ENCODE measurements at regions not wholly inside any gene's neighbourhood (a gene's known extent, or its start where the extent isn't known, plus 50 kb on each side); places are given as distances from the start of the nearest gene placed in this dataset.

- intact Hi-C loops (cut with DNase I) = no loop called here
- DNase-seq = no peak
Measured at GRCh38 chr4:24003926-24004325, 114.1 kb upstream of the PPARGC1A start.

GRCh38 chr4:24003496-24003895 lies 113.6 kb upstream of the PPARGC1A start:
- DNase-seq = no peak
- intact Hi-C loops (cut with DNase I) = no loop called here

- intact Hi-C loops (cut with DNase I) = no loop called here
- DNase-seq = no peak
Measured at GRCh38 chr4:24002330-24002966, 112.6 kb upstream of the PPARGC1A start.

GRCh38 chr4:24001486-24002329 lies 111.9 kb upstream of the PPARGC1A start:
- no peak for DNase-seq
- intact Hi-C loops (cut with DNase I) = no loop called here

- intact Hi-C loops (cut with DNase I) = no loop called here
- DNase-seq = no peak
Measured at GRCh38 chr4:24000470-24000831, 110.6 kb upstream of the PPARGC1A start.

GRCh38 chr4:23999714-24000469 lies 110.0 kb upstream of the PPARGC1A start:
- peak in 25 of 42 donors; percentile 5 to 72 (median 24) for DNase-seq
- intact Hi-C loops (cut with DNase I) = no loop called here

GRCh38 chr4:23993373-23993772 lies 103.5 kb upstream of the PPARGC1A start:
- DNase-seq = no peak
- intact Hi-C loops (cut with DNase I) = no loop called here

GRCh38 chr4:23991444-23991843 lies 101.6 kb upstream of the PPARGC1A start:
- no peak for DNase-seq
- intact Hi-C loops (cut with DNase I) = no loop called here

- intact Hi-C loops (cut with DNase I) = no loop called here
- no peak for DNase-seq
Measured at GRCh38 chr4:23986270-23986669, 96.4 kb upstream of the PPARGC1A start.

- intact Hi-C loops (cut with DNase I) = no loop called here
- no peak for DNase-seq
Measured at GRCh38 chr4:23981328-23981727, 91.5 kb upstream of the PPARGC1A start.

- no peak for DNase-seq
- intact Hi-C loops (cut with DNase I) = no loop called here
Measured at GRCh38 chr4:23979534-23979933, 89.7 kb upstream of the PPARGC1A start.

- DNase-seq = no peak
- intact Hi-C loops (cut with DNase I) = no loop called here
Measured at GRCh38 chr4:23978002-23978401, 88.2 kb upstream of the PPARGC1A start.

- no peak for DNase-seq
Measured at GRCh38 chr4:23976423-23976822, 86.6 kb upstream of the PPARGC1A start.

GRCh38 chr4:23973308-23973855 lies 83.5 kb upstream of the PPARGC1A start:
- DNase-seq = no peak
- intact Hi-C loops (cut with DNase I) = no loop called here

More at GRCh38 chr4:23976423-23976822, 86.6 kb upstream of the PPARGC1A start:
- intact Hi-C loops (cut with DNase I) = no loop called here

GRCh38 chr4:23972805-23973204 lies 83.0 kb upstream of the PPARGC1A start:
- intact Hi-C loops (cut with DNase I) = no loop called here
- DNase-seq = no peak

GRCh38 chr4:23972187-23972586 lies 82.3 kb upstream of the PPARGC1A start:
- intact Hi-C loops (cut with DNase I) = no loop called here
- no peak for DNase-seq

- intact Hi-C loops (cut with DNase I) = no loop called here
- no peak for DNase-seq
Measured at GRCh38 chr4:23970201-23970850, 80.5 kb upstream of the PPARGC1A start.

- no peak for DNase-seq
- intact Hi-C loops (cut with DNase I) = no loop called here
Measured at GRCh38 chr4:23969635-23970145, 79.8 kb upstream of the PPARGC1A start.

- peak in 3 of 42 donors; percentile 3 to 19 (median 8) for DNase-seq
- intact Hi-C loops (cut with DNase I) = no loop called here
Measured at GRCh38 chr4:23967281-23967680, 77.4 kb upstream of the PPARGC1A start.
